IMR-90 (cell line): ENCODE measurements at regions not wholly inside any gene's neighbourhood (a gene's known extent, or its start where the extent isn't known, plus 50 kb on each side); places are given as distances from the start of the nearest gene placed in this dataset.

ENCODE experiments used
- ATAC-seq: fragments of 200-7000 bp; cut with Tn5 transposase; 2 replicates; pipeline ENCODE4 v1.9.1; 2020; ENCODE audit warnings: low read depth, mild to moderate bottlenecking, moderate library complexity
- BruUV-seq: library from RNA; stranded (reverse); fragments of 400-500 nt; replicated peaks from 2 replicates; lab custom pipeline; 2021; lab: Mats Ljungman, UMichigan
- CTCF ChIA-PET: fragments of 300-600 bp; formaldehyde crosslinking; extraction: SDS; loops from one replicate; lab custom pipeline; 2021; ENCODE audit warnings: antibody characterized with exemption; lab: Yijun Ruan, JAX
- POLR2A ChIA-PET: fragments of 300-600 bp; sonication (Branson Sonifier 250); formaldehyde crosslinking; loops from one replicate; lab custom pipeline; 2022; ENCODE audit warnings: antibody characterized with exemption; ENCODE audit not compliant: unreplicated experiment; lab: Charles Lee
- DNase-seq: peaks from one replicate; pipeline ENCODE4 v3.0.0; 2013
- H2AFZ ChIP-seq: replicated peaks from 2 replicates; pipeline ENCODE3; 2013; ENCODE audit warnings: low read length, mild to moderate bottlenecking; ENCODE audit not compliant: poor library complexity
- H2AK5ac ChIP-seq: 2 replicates; pipeline ENCODE4 v1.6.1; 2013; ENCODE audit warnings: low read depth, low read length, inconsistent platforms
- H2AK9ac ChIP-seq: replicated peaks from 2 replicates; pipeline ENCODE3; 2013; ENCODE audit warnings: mild to moderate bottlenecking, low read depth, low read length, moderate library complexity; ENCODE audit not compliant: poor library complexity
- H2BK120ac ChIP-seq: 2 replicates; pipeline ENCODE4 v1.6.1; 2013; ENCODE audit warnings: low read depth, low read length, inconsistent platforms
- H2BK15ac ChIP-seq: 3 replicates; pipeline ENCODE4 v1.6.1; 2013; ENCODE audit warnings: low read depth, low read length, inconsistent platforms
- H2BK20ac ChIP-seq: 2 replicates; pipeline ENCODE4 v1.6.1; 2013; ENCODE audit warnings: low read depth, mild to moderate bottlenecking, inconsistent platforms, low read length, moderate library complexity
- H2BK5ac ChIP-seq: 2 replicates; pipeline ENCODE4 v1.6.1; 2013; ENCODE audit warnings: mild to moderate bottlenecking, low read depth, low read length, inconsistent platforms; ENCODE audit not compliant: poor library complexity, severe bottlenecking
- H3K14ac ChIP-seq: replicated peaks from 2 replicates; pipeline ENCODE4 v1.6.1; 2013; ENCODE audit warnings: low read depth, low read length, inconsistent platforms
- H3K18ac ChIP-seq: 2 replicates; pipeline ENCODE4 v1.6.1; 2013; ENCODE audit warnings: low read depth, low read length, control low read depth
- H3K23ac ChIP-seq: 2 replicates; pipeline ENCODE4 v1.6.1; 2013; ENCODE audit warnings: low read depth, low read length, inconsistent platforms
- H3K27ac ChIP-seq: 2 replicates; pipeline ENCODE4 v1.5.1; 2013; ENCODE audit warnings: mild to moderate bottlenecking, control low read depth, low read length; ENCODE audit not compliant: insufficient read depth
- H3K27me3 ChIP-seq: 2 replicates; pipeline ENCODE4 v1.6.1; 2013; ENCODE audit warnings: low read length; ENCODE audit not compliant: control insufficient read depth, insufficient read depth
- H3K36me3 ChIP-seq: 2 replicates; pipeline ENCODE4 v1.6.1; 2013; ENCODE audit warnings: low read length, mixed read lengths; ENCODE audit not compliant: control insufficient read depth, insufficient read depth
- H3K4ac ChIP-seq: 2 replicates; pipeline ENCODE4 v1.6.1; 2013; ENCODE audit warnings: low read depth, low read length, inconsistent platforms
- H3K4me1 ChIP-seq: 2 replicates; pipeline ENCODE4 v1.6.1; 2013; ENCODE audit warnings: low read length, mixed read lengths; ENCODE audit not compliant: control insufficient read depth, insufficient read depth
- H3K4me2 ChIP-seq: 2 replicates; pipeline ENCODE4 v1.6.1; 2013; ENCODE audit warnings: low read depth, mild to moderate bottlenecking, control low read depth, low read length, moderate library complexity
- H3K4me3 ChIP-seq: 2 replicates; pipeline ENCODE4 v1.5.1; 2013; ENCODE audit warnings: low read depth, mild to moderate bottlenecking, control low read depth, low read length, moderate library complexity; ENCODE audit not compliant: insufficient read depth
- H3K56ac ChIP-seq: 2 replicates; pipeline ENCODE4 v1.6.1; 2013; ENCODE audit warnings: low read length, inconsistent platforms; ENCODE audit not compliant: insufficient read depth; ENCODE audit errors: extremely low read depth
- H3K79me1 ChIP-seq, 2 experiments: 2 replicates each; pipeline ENCODE4 v1.6.1; 2013; ENCODE audit warnings: low read length in 2 of 2, inconsistent platforms in 1 of 2, low read depth in 1 of 2
- H3K9ac ChIP-seq: 2 replicates; pipeline ENCODE4 v1.6.1; 2013; ENCODE audit warnings: low read depth, low read length, control low read depth
- H3K9me1 ChIP-seq: 2 replicates; pipeline ENCODE4 v1.6.1; 2013; ENCODE audit warnings: low read length, inconsistent platforms; ENCODE audit not compliant: insufficient read depth
- H3K9me3 ChIP-seq: 2 replicates; pipeline ENCODE4 v1.6.1; 2013; ENCODE audit warnings: low read length; ENCODE audit not compliant: control insufficient read depth, insufficient read depth
- H4K20me1 ChIP-seq: 2 replicates; pipeline ENCODE4 v1.6.1; 2013; ENCODE audit warnings: low read length, inconsistent platforms; ENCODE audit not compliant: insufficient read depth
- H4K5ac ChIP-seq: 2 replicates; pipeline ENCODE4 v1.6.1; 2013; ENCODE audit warnings: mild to moderate bottlenecking, low read depth, low read length, control low read depth
- H4K8ac ChIP-seq, 2 experiments: 2 replicates each; pipeline ENCODE4 v1.6.1; 2013; ENCODE audit warnings: low read depth in 2 of 2, low read length in 2 of 2, control low read depth in 1 of 2, inconsistent platforms in 1 of 2
- H4K91ac ChIP-seq: 2 replicates; pipeline ENCODE4 v1.6.1; 2013; ENCODE audit warnings: low read depth, low read length, inconsistent platforms; ENCODE audit not compliant: insufficient read depth
- CEBPB ChIP-seq: IDR thresholded peaks from 2 replicates; pipeline ENCODE4 v1.6.1; 2012; ENCODE audit warnings: low read depth, low read length, improper control_type of control experiment
- CHD1 ChIP-seq: IDR thresholded peaks from 2 replicates; pipeline ENCODE4 v1.6.1; 2012; ENCODE audit warnings: low read depth, low read length, improper control_type of control experiment
- FOS ChIP-seq: fragments of 150-350 bp; IDR thresholded peaks from 2 replicates; pipeline ENCODE4 v1.6.1; 2016; ENCODE audit warnings: low read depth, low read length
- MXI1 ChIP-seq: IDR thresholded peaks from 2 replicates; pipeline ENCODE4 v1.6.1; 2012; ENCODE audit warnings: low read depth, mild to moderate bottlenecking, low read length, moderate library complexity, borderline replicate concordance
- POLR2A ChIP-seq: IDR thresholded peaks from 2 replicates; pipeline ENCODE4 v1.6.1; 2012; ENCODE audit warnings: mild to moderate bottlenecking, low read depth, low read length
- RAD21 ChIP-seq: IDR thresholded peaks from 2 replicates; pipeline ENCODE4 v1.6.1; 2012; ENCODE audit warnings: low read length, improper control_type of control experiment
- WGBS, 2 experiments: methylation state at CpG; one replicate each; pipeline versions ENCODE4 v1.1.5 to v1.1.7; 2013; ENCODE audit warnings: missing lambda C conversion rate in 2 of 2; ENCODE audit not compliant: insufficient read length in 1 of 2; ENCODE audit errors: extremely low coverage in 2 of 2; 5-methylcytosine and 5-hydroxymethylcytosine counted together
- dilution Hi-C: fragments of 300-500 bp; cut with HindIII; formaldehyde crosslinking; loops from one replicate; pipeline ENCODE4 v1.14.3; 2018; ENCODE audit warnings: low sequenced_read_pairs; ENCODE audit not compliant: unreplicated experiment
- in situ Hi-C: fragments of 300-500 bp; cut with MboI; formaldehyde crosslinking; loops from 3 replicates; pipeline ENCODE4 v1.14.3; 2019; ENCODE audit warnings: low sequenced_read_pairs, inconsistent platforms, mixed read lengths
- intact Hi-C: fragments of 100-400 bp; cut with micrococcal nuclease; formaldehyde crosslinking; loops from 2 replicates; pipeline ENCODE4 v1.10.0; 2022
- TF ChIP-seq, protein P1 (sequence below): fragments of 150-350 bp; IDR thresholded peaks from 2 replicates; pipeline ENCODE4 v1.6.1; 2016; ENCODE audit warnings: low read depth, mild to moderate bottlenecking, low read length, moderate library complexity, borderline replicate concordance

- H2BK15ac ChIP-seq = peak overlapping the region; percentile 63; the same call in 2 of the 3 replicates
- H2AFZ ChIP-seq = no peak overlapping the region
- no peaks in the 10 kb centered on the region for H3K79me1 ChIP-seq
- TF ChIP-seq RAD21 (peak; percentile 17; the same call in 1 of the 2 replicates), POLR2A (no peak), CHD1 (no peak), MXI1 (no peak), CEBPB (peak; percentile 90), FOS (peak; percentile 97)
- TF ChIP-seq, protein P1, sequence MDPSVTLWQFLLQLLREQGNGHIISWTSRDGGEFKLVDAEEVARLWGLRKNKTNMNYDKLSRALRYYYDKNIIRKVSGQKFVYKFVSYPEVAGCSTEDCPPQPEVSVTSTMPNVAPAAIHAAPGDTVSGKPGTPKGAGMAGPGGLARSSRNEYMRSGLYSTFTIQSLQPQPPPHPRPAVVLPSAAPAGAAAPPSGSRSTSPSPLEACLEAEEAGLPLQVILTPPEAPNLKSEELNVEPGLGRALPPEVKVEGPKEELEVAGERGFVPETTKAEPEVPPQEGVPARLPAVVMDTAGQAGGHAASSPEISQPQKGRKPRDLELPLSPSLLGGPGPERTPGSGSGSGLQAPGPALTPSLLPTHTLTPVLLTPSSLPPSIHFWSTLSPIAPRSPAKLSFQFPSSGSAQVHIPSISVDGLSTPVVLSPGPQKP = no peak
- no CpG with 5 or more reads among the region's 9 CpGs for WGBS, 2 experiments
- peak overlapping the region; percentile 7 for H4K5ac ChIP-seq
- H3K27ac ChIP-seq = peak overlapping the region; percentile 79
- no TSS peak for BruUV-seq
- H2BK5ac ChIP-seq = peak overlapping the region; percentile 18
- H3K27me3 ChIP-seq = no peaks in the 10 kb centered on the region
- H3K4me2 ChIP-seq = peak overlapping the region; percentile 19; the same call in 1 of the 2 replicates
- dilution Hi-C loops = no loop called here
- H3K9ac ChIP-seq = peak overlapping the region; percentile 40; the same call in 1 of the 2 replicates
- DNase-seq (peak; percentile 92), ATAC-seq (peak; percentile 66)
- in situ Hi-C loops = no loop called here
- peak overlapping the region; percentile 74 for H2BK20ac ChIP-seq
- H4K8ac ChIP-seq = peak overlapping the region in 1 of 2 experiments; percentile 45; a peak in 2 of 4 replicates
- peaks cover 29% of the 10 kb centered on the region for H3K9me1 ChIP-seq
- H3K36me3 ChIP-seq = no peaks in the 10 kb centered on the region
- peak overlapping the region; percentile 26; the same call in 1 of the 2 replicates for H3K56ac ChIP-seq
- peak overlapping the region; percentile 74 for H4K91ac ChIP-seq
- no peaks in the 10 kb centered on the region for H4K20me1 ChIP-seq
- ChIA-PET POLR2A (no interaction called here), CTCF (interaction anchor here (0.9 to 1.9 kb wide), 2 partner anchors 13 kb away, joined by 3 to 5 read pairs; no protein-coding TSS in a partner anchor)
- H3K4ac ChIP-seq = peak overlapping the region; percentile 42
- H3K9me3 ChIP-seq = no peaks in the 10 kb centered on the region
- peak overlapping the region; percentile 6 for H3K23ac ChIP-seq
- H2AK5ac ChIP-seq = peak overlapping the region; percentile 62
- H2AK9ac ChIP-seq = no peak overlapping the region
- peak overlapping the region; percentile 62 for H3K18ac ChIP-seq
- peak overlapping the region; percentile 75 for H2BK120ac ChIP-seq
- intact Hi-C loops = loop anchor here (5.0 kb wide), 2 partner anchors 160 to 190 kb away; no protein-coding TSS in a partner anchor
- peak overlapping the region; percentile 49; the same call in 1 of the 2 replicates for H3K14ac ChIP-seq
- peaks cover 30% of the 10 kb centered on the region for H3K4me1 ChIP-seq
- no peak overlapping the region for H3K4me3 ChIP-seq
These were observed 188.4 kb downstream of the ADAMTS15 start for GRCh38 chr11:130636722-130637464.
